DMS53 treated with DMSO at 0.1 percent for 48 hours (cell line): ENCODE measurements at regions not wholly inside any gene's neighbourhood (a gene's known extent, or its start where the extent isn't known, plus 50 kb on each side); places are given as distances from the start of the nearest gene placed in this dataset.
A peak's percentile ranks its signal among the peaks of the same experiment; 100 is the strongest.
"Not testable (repeated sequence)": the region's sequence is repeated elsewhere in the genome, so short reads cannot be mapped to it uniquely, and the experiment has no call there.

Source experiments
- DNase-seq: peaks from one replicate; lab custom pipeline; 2025; ENCODE audit not compliant: unreplicated experiment; lab: John Stamatoyannopoulos, UW

DNA sequence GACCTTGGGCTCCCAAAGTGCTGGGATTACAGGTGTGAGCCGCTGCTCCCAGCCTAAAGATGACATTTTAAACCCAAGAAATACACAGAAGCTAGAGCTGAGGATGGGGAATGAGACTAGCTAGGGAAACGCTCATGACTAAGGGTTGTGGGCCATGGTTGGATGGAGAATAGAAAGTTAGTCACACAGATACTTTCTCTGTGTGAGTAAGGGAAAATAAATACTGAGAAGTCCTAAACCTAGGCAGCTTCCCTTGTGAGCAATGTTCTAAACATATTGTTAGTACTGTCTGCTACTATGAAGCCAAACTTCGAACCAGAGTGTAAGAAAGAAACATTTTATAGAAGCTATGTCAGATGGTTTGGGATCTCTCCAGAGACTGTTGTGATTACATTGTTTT is 304.8 kb upstream of the STAC start:
- no peak for DNase-seq

DNA sequence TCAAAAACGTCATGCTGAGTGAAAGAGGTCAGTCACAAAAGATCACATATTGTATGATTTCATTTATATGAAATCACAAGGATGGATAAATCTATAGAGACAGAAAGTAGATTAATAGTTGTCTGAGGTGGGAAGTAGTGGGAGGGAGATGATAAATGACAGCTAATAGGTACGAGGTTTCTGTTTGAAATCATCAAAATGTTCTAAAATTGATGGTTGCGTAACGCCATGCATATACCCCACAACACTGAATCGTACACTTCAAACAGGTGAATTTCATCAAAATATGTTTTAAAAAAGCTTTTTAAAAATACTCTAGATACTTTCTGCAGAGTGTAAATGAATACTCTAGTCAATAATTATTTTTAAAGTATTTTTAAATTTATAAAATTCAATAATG is 303.0 kb upstream of the STAC start:
- no peak for DNase-seq

DNA sequence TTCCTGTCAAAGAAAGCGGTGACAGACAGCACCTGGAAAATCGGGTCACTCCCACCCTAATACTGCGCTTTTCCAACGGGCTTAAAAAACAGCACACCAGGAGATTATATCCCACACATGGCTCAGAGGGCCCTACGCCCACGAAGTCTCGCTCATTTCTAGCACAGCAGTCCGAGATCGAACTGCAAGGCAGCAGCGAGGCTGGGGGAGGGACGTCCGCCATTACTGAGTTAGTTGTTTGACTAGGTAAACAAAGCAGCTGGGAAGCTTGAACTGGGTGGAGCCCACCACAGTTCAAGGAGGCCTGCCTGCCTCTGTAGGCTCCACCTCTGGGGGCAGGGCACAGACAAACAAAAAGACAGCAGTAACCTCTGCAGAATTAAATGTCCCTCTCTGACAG is 297.3 kb upstream of the STAC start:
- DNase-seq: not testable (repeated sequence)

DNA sequence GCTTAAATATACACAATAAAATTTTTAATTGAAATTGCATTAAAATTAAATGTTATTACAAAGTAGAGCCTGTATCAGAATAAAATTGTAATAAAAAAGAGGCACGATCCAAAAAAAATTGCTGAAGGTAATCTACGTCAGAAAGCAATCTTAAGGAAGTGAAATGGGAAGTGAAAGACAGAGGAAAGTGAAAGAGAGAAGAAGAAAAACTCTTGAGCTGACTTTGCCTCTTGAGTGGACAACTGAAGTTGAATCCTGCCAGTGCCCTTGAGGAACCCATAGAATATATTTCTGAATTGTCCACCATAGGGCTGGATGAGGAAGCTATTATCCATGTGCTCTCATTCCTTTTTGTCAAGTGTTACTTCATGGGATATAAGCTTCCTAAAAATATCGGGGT is 285.1 kb upstream of the STAC start:
- DNase-seq: no peak

- no peak for DNase-seq
Measured at GRCh38 chr3:36097209-36097608, 283.1 kb upstream of the STAC start.

GRCh38 chr3:36114353-36114752 is 266.0 kb upstream of the STAC start:
- DNase-seq: no peak

DNA sequence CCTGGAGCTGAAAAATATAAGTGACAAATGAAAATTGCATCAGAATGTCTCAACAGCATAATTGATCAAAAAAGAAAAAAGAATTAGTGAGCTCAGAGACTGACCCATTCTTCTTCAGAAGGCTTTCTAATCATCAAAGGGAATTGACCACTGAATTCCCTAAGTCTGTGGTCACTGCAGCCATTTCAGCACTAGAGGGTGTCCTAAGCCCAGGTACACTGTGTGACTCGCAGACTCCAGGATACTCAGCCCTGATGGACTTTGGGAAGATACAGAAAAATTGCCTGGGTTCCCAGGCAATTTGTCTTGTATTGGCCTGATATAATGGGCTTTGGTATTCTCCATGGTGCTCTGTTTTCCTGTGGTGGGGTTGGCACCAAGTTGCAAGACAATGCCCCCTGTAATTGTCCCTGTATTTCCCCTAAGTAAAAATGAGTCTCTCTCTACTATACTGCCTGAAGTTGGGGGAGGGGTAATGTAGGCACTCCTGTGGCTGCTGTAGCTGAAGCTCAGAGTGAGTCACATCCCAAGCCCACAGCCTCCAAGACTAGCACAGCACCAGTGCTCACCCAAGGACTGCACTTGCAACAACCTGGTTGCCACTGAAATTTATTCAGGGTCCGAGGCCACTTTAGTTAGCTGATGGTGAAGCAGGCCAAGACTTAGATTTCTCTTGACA is 256.0 kb upstream of the STAC start:
- DNase-seq: peak; percentile 0

DNA sequence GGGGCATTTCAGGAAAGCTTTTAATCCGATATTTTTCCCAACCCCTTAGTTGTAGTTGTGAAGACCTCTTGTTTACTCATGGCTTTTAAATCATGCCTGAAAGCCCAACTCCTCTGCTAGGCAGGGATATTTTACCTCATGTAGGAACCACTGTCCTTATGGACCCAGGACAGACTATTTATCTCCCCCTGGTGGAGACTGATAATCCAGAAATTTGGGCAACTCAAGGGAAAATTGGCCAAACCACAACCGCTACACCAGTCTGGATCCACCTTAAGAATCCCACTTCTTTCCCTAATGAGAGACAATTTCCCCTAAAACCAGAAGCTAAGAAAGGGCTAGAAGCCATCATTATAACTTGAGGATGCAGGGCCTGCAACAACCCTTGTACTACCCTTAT is 248.1 kb upstream of the STAC start:
- no peak for DNase-seq

DNA sequence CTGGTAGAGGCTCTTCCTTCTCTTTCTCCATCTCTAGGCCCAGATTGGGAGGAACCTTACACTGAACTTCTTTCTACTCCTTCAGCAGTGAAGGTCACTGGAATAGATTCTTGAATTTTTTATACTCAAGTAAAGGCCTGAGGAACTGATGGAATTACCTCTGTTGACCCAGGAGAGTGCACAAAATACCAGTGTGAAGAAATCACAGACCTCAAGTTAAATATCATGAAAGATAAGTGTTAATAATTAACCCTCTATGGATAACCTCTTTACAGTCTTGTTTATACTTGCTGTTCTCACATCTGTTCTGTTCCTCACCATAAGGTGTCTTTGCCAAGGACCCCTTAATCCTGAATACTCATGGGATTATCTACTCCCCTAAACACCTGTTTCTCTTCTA is 244.4 kb upstream of the STAC start:
- no peak for DNase-seq

- DNase-seq: no peak
Measured at GRCh38 chr3:36142746-36143145, 237.6 kb upstream of the STAC start.

DNA sequence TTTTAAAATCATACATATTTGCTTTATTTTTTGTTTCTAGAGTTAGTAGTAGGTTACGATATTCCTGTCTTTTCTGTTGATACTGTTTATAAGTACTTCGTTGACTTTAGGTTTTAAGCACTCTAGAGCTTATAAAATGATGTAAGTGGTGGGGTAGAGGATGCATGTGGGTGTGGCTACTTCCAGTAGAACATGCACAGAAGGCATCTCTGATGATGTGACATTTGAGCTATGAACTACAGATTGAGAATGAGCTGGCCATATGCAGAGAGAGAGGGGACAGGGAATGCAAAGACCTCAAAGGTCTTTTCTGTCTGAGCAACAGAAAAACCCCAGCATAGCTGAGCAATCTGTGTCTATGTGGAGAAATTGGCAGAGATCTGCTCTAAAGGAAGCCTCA is 233.9 kb upstream of the STAC start:
- DNase-seq: no peak

- DNase-seq: no peak
Measured at GRCh38 chr3:36147934-36148558, 232.3 kb upstream of the STAC start.

DNA sequence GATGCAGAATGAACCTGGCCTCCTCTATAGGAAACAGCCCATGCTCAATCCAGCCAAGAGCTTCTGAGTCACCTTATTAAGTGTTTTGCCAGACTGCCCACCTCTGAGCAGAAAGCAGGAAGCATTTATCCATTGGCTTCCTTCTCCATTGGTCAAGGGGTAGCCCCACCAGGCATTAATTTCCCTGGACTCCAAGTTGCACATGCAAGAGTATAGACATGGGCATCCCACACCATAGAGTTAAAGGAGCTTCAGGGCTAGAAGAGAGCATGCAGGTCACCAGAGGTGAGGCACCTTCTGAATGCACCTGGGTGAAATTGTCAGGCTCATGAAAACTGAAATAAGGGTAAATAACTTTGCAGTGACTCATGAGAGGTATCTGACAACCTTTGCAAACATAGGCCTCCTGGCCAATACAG is 230.8 kb upstream of the STAC start:
- peak; percentile 25 for DNase-seq

GRCh38 chr3:36155515-36155914 is 224.8 kb upstream of the STAC start:
- DNase-seq: no peak

GRCh38 chr3:36164400-36164799 is 215.9 kb upstream of the STAC start:
- DNase-seq: no peak

GRCh38 chr3:36165509-36166290 is 214.6 kb upstream of the STAC start:
- no peak for DNase-seq

DNA sequence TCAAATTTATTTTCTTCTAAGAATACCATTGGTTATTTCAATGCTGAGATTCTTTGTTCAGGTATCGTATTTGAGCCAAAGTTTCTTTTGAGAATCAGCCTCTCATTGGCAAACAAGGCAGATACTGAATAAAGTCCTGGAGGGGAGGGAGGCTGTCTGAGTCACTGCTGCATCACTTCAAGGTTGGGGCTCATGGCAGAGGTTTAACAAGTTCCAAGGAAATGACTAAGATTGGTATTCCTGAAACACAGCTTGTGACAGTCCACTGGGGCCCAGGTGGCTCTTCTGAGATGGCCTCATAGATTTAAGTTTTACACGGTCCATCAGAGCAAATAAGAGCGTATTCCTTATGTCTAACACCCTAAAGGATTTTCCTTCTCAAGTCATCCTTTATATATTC is 213.8 kb upstream of the STAC start:
- DNase-seq: no peak

GRCh38 chr3:36172699-36173098 is 207.6 kb upstream of the STAC start:
- DNase-seq: no peak

- DNase-seq: peak; percentile 31
Measured at GRCh38 chr3:36175113-36175812, 205.0 kb upstream of the STAC start.

DNA sequence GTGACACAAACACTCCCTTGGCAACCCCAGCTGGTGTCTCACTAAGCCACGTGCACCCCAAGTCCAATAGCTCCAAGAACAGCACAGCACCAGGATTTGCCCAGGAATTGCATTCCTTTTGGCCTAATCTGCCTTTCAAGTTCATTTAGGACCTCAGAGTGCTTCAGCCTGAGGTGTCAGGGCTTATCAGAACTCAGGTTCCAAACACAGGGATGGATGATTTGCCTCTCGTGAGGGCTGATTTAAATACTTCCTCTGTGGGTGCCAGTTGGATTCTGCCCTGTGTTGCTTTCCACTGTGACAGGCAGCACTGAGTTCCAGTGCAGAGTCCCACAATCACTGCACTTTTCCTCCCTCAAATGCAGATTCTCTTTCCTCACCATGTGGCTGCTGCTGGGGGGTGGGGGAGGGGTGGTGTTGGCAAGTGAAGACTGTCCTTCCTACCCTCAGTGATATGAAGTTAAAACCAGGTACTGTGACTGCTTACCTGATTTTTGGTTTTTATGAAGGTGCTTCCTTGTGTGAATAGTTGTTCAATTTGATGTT is 204.3 kb upstream of the STAC start:
- DNase-seq: no peak

- DNase-seq: no peak
Measured at GRCh38 chr3:36178018-36178417, 202.3 kb upstream of the STAC start.
